ENCODE measurements at regions not wholly inside any gene's neighbourhood (a gene's known extent, or its start where the extent isn't known, plus 50 kb on each side); places are given as distances from the start of the nearest gene placed in this dataset.

- H3K27ac ChIP-seq (ENCODE audit: control insufficient read depth, insufficient read depth, low read length): no peak overlapping the region
- H3K36me3 ChIP-seq (ENCODE audit: control insufficient read depth in 2 of 2, extremely low read depth in 1 of 2, insufficient read depth in 2 of 2, low read length in 2 of 2): no peaks in the 10 kb centered on the region
- H2AFZ ChIP-seq (ENCODE audit: control insufficient read depth, low read length): no peak overlapping the region
- H3K4me2 ChIP-seq (ENCODE audit: control insufficient read depth, extremely low read depth, insufficient read depth, low read depth, low read length): no peak overlapping the region
- DNase-seq (ENCODE audit: low read depth, low spot score) (no peak), FAIRE-seq (no peak)
- no peak overlapping the region for H3K4me3 ChIP-seq (ENCODE audit: control insufficient read depth in 2 of 3, extremely low read depth in 1 of 3, insufficient read depth in 2 of 3, low read depth in 1 of 3, low read length in 3 of 3)
- no peaks in the 10 kb centered on the region for H3K79me2 ChIP-seq (ENCODE audit: control insufficient read depth, insufficient read depth, low read length)
- dilution Hi-C loops (cut with MboI; ENCODE audit: extremely low pct_ligation_motif_present, low sequenced_read_pairs): loop anchor here (25.0 kb wide), 1 partner anchor 193 kb away; no protein-coding TSS in a partner anchor
- no peak overlapping the region for H3K9ac ChIP-seq (ENCODE audit: control insufficient read depth, extremely low read depth, insufficient read depth, low read length)
- no peaks in the 10 kb centered on the region for H4K20me1 ChIP-seq (ENCODE audit: control insufficient read depth, extremely low read depth, insufficient read depth, low read length)
- H3K9me3 ChIP-seq (ENCODE audit: control insufficient read depth, low read depth, low read length): no peaks in the 10 kb centered on the region
- H3K27me3 ChIP-seq (ENCODE audit: control insufficient read depth, extremely low read depth, insufficient read depth, low read length): no peaks in the 10 kb centered on the region
- TF ChIP-seq CTCF (optimal IDR thresholded peaks at IDR 0.05 in 1 of 3, IDR thresholded peaks at IDR 0.05 in 1 of 3, conservative IDR thresholded peaks at IDR 0.05 in 1 of 3; ENCODE audit: extremely low read depth in 1 of 3, insufficient read depth in 2 of 3, low read length in 3 of 3) (no peak), EZH2 (IDR thresholded peaks at IDR 0.05; ENCODE audit: low read length) (no peak)
- H3K9me1 ChIP-seq (ENCODE audit: control insufficient read depth, extremely low read depth, insufficient read depth, low read length): no peaks in the 10 kb centered on the region
- peaks cover 21% of the 10 kb centered on the region for H3K4me1 ChIP-seq (ENCODE audit: control insufficient read depth, extremely low read depth, insufficient read depth, low read length)
Observed at GRCh38 chr2:217705461-217705860, 297.3 kb downstream of the TNS1 start.

- Histone ChIP-seq H2AFZ (ENCODE audit: control insufficient read depth, low read length) (no peak overlapping the region), H3K9ac (ENCODE audit: control insufficient read depth, extremely low read depth, insufficient read depth, low read length) (no peak overlapping the region), H3K9me1 (ENCODE audit: control insufficient read depth, extremely low read depth, insufficient read depth, low read length) (no peaks in the 10 kb centered on the region), H3K27ac (ENCODE audit: control insufficient read depth, insufficient read depth, low read length) (no peak overlapping the region), H3K4me3 (ENCODE audit: control insufficient read depth in 2 of 3, extremely low read depth in 1 of 3, insufficient read depth in 2 of 3, low read depth in 1 of 3, low read length in 3 of 3) (no peak overlapping the region), H3K36me3 (ENCODE audit: control insufficient read depth in 2 of 2, extremely low read depth in 1 of 2, insufficient read depth in 2 of 2, low read length in 2 of 2) (no peaks in the 10 kb centered on the region), H3K4me1 (ENCODE audit: control insufficient read depth, extremely low read depth, insufficient read depth, low read length) (peaks cover 9% of the 10 kb centered on the region), H3K9me3 (ENCODE audit: control insufficient read depth, low read depth, low read length) (no peaks in the 10 kb centered on the region), H3K79me2 (ENCODE audit: control insufficient read depth, insufficient read depth, low read length) (no peaks in the 10 kb centered on the region), H4K20me1 (ENCODE audit: control insufficient read depth, extremely low read depth, insufficient read depth, low read length) (no peaks in the 10 kb centered on the region), H3K27me3 (ENCODE audit: control insufficient read depth, extremely low read depth, insufficient read depth, low read length) (no peaks in the 10 kb centered on the region), H3K4me2 (ENCODE audit: control insufficient read depth, extremely low read depth, insufficient read depth, low read depth, low read length) (no peak overlapping the region)
- dilution Hi-C loops (cut with MboI; ENCODE audit: extremely low pct_ligation_motif_present, low sequenced_read_pairs): loop anchor here (25.0 kb wide), 1 partner anchor 192 kb away; no protein-coding TSS in a partner anchor
- TF ChIP-seq EZH2 (IDR thresholded peaks at IDR 0.05; ENCODE audit: low read length) (no peak), CTCF (optimal IDR thresholded peaks at IDR 0.05 in 1 of 3, IDR thresholded peaks at IDR 0.05 in 1 of 3, conservative IDR thresholded peaks at IDR 0.05 in 1 of 3; ENCODE audit: extremely low read depth in 1 of 3, insufficient read depth in 2 of 3, low read length in 3 of 3) (no peak)
- no peak for FAIRE-seq
- no peak for DNase-seq (ENCODE audit: low read depth, low spot score)
Observed at GRCh38 chr2:217703999-217704398, 298.8 kb downstream of the TNS1 start.

Measured in keratinocyte (primary cell).